ENCODE measurements at regions not wholly inside any gene's neighbourhood (a gene's known extent, or its start where the extent isn't known, plus 50 kb on each side); places are given as distances from the start of the nearest gene placed in this dataset.

- Histone ChIP-seq H3K36me3 (no peaks in the 10 kb centered on the region), H3K4me1 (no peaks in the 10 kb centered on the region), H3K27ac (no peak overlapping the region), H3K9me3 (no peaks in the 10 kb centered on the region), H3K4me3 (no peak overlapping the region), H3K27me3 (replicated peaks in 1 of 7) (no peaks in the 10 kb centered on the region)
- no peak for TF ChIP-seq POLR2AphosphoS5 (IDR thresholded peaks at IDR 0.05)
- no peak for TF ChIP-seq CTCF (IDR thresholded peaks at IDR 0.05 in 8 of 11, conservative IDR thresholded peaks at IDR 0.05 in 3 of 11)
- no peak for TF ChIP-seq POLR2A (IDR thresholded peaks at IDR 0.05)
- WGBS, 5 donors: 88 to 95% (median 93%) methylated on average over 7 of the region's 7 CpGs
- intact Hi-C loops (cut with DNase I; ENCODE audit: low total_unique reads): no loop called here
- no peak for DNase-seq
Observed at GRCh38 chr10:14438576-14438975, 107.9 kb upstream of the FRMD4A start.

- no peak for DNase-seq
- Histone ChIP-seq H3K4me3 (no peak overlapping the region), H3K27me3 (replicated peaks in 1 of 7) (no peaks in the 10 kb centered on the region), H3K27ac (no peak overlapping the region), H3K36me3 (no peaks in the 10 kb centered on the region), H3K9me3 (no peaks in the 10 kb centered on the region), H3K4me1 (no peaks in the 10 kb centered on the region)
- intact Hi-C loops (cut with DNase I; ENCODE audit: low total_unique reads): no loop called here
- TF ChIP-seq CTCF (IDR thresholded peaks at IDR 0.05 in 8 of 11, conservative IDR thresholded peaks at IDR 0.05 in 3 of 11) (no peak), POLR2AphosphoS5 (IDR thresholded peaks at IDR 0.05) (no peak), POLR2A (IDR thresholded peaks at IDR 0.05) (no peak)
- WGBS, 5 donors: 36 to 48% (median 40%) methylated on average over 1 of the region's 1 CpG
Observed at GRCh38 chr10:14438057-14438456, 107.3 kb upstream of the FRMD4A start.

GRCh38 chr10:14435976-14436632 lies 105.4 kb upstream of the FRMD4A start:
- no peaks in the 10 kb centered on the region for H3K36me3 ChIP-seq
- 72 to 76% (median 74%) methylated on average over 7 of the region's 7 CpGs for WGBS, 5 donors
- no peak for DNase-seq
- no peak overlapping the region for H3K4me3 ChIP-seq
- H3K4me1 ChIP-seq: no peaks in the 10 kb centered on the region
- intact Hi-C loops (cut with DNase I; ENCODE audit: low total_unique reads): no loop called here
- no peaks in the 10 kb centered on the region for H3K9me3 ChIP-seq
- no peak overlapping the region for H3K27ac ChIP-seq
- no peak for TF ChIP-seq POLR2A (IDR thresholded peaks at IDR 0.05)
- TF ChIP-seq CTCF (IDR thresholded peaks at IDR 0.05 in 8 of 11, conservative IDR thresholded peaks at IDR 0.05 in 3 of 11): no peak
- no peak for TF ChIP-seq POLR2AphosphoS5 (IDR thresholded peaks at IDR 0.05)
- no peaks in the 10 kb centered on the region for H3K27me3 ChIP-seq (replicated peaks in 1 of 7)

DNA sequence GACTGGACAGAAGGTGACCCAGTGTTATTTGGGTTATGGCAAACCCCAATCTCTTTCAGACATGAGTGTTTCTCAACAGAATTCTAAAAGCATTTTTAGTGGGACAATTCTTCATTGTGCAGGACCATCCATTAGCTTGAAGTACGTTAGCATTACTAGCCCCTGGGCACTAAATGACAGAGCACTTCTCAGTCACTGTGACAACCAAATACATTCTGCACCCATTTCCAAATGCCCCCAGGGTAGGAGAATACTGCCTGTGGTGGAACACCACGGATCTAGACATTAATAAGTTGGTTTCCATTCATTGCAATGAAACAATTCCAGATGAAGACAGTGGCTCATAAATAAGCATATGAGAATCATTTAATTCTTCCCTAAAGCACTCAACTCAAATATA lies 102.4 kb upstream of the FRMD4A start:
- Histone ChIP-seq H3K27ac (no peak overlapping the region), H3K27me3 (replicated peaks in 1 of 7) (peaks cover 0 to 13% (median 0%) of the 10 kb centered on the region in 7 donors), H3K36me3 (no peaks in the 10 kb centered on the region), H3K4me1 (no peaks in the 10 kb centered on the region), H3K9me3 (no peaks in the 10 kb centered on the region), H3K4me3 (no peak overlapping the region)
- TF ChIP-seq POLR2AphosphoS5 (IDR thresholded peaks at IDR 0.05) (no peak), POLR2A (IDR thresholded peaks at IDR 0.05) (no peak), CTCF (IDR thresholded peaks at IDR 0.05 in 8 of 11, conservative IDR thresholded peaks at IDR 0.05 in 3 of 11) (no peak)
- intact Hi-C loops (cut with DNase I; ENCODE audit: low total_unique reads): no loop called here
- DNase-seq: no peak
- 65 to 79% (median 74%) methylated on average over 2 of the region's 2 CpGs for WGBS, 5 donors
